IPS DF 6.9 (cell line): ENCODE measurements at regions not wholly inside any gene's neighbourhood (a gene's known extent, or its start where the extent isn't known, plus 50 kb on each side); places are given as distances from the start of the nearest gene placed in this dataset.
"Not testable (repeated sequence)": the region's sequence is repeated elsewhere in the genome, so short reads cannot be mapped to it uniquely, and the experiment has no call there.

ENCODE experiments used
- DNase-seq: peaks from one replicate; pipeline ENCODE4 v3.0.0-alpha.2; 2013; ENCODE audit warnings: low read depth, low spot score
- H3K27ac ChIP-seq: one replicate; pipeline ENCODE4 v1.5.1; 2013; ENCODE audit warnings: low read length, control low read depth
- H3K27me3 ChIP-seq: 2 replicates; pipeline ENCODE4 v1.6.1; 2013; ENCODE audit warnings: mild to moderate bottlenecking, low read length; ENCODE audit not compliant: control insufficient read depth, insufficient read depth
- H3K36me3 ChIP-seq: 2 replicates; pipeline ENCODE4 v1.6.1; 2013; ENCODE audit warnings: low read length; ENCODE audit not compliant: control insufficient read depth, insufficient read depth
- H3K4me1 ChIP-seq: 2 replicates; pipeline ENCODE4 v1.6.1; 2013; ENCODE audit warnings: low read length; ENCODE audit not compliant: control insufficient read depth, insufficient read depth
- H3K4me3 ChIP-seq: 2 replicates; pipeline ENCODE4 v1.5.1; 2013; ENCODE audit warnings: mild to moderate bottlenecking, low read length
- H3K9me3 ChIP-seq: 2 replicates; pipeline ENCODE4 v1.6.1; 2013; ENCODE audit warnings: low read length, inconsistent platforms; ENCODE audit not compliant: control insufficient read depth, insufficient read depth
- WGBS: extraction: QIAGEN DNeasy Blood & Tissue Kit; methylation state at CpG from one replicate; pipeline ENCODE4 v1.1.7; 2013; ENCODE audit warnings: mixed read lengths, missing lambda C conversion rate; ENCODE audit not compliant: insufficient read length, insufficient coverage; 5-methylcytosine and 5-hydroxymethylcytosine counted together

- no peak overlapping the region for H3K4me3 ChIP-seq
- no peaks in the 10 kb centered on the region for H3K27me3 ChIP-seq
- WGBS, result no CpG with 5 or more reads among the region's 16 CpGs
These were observed 186.0 kb upstream of the ZNF469 start for GRCh38 chr16:88196471-88197400.

GRCh38 chr16:88197481-88198456, 185.0 kb upstream of the ZNF469 start:
- Histone ChIP-seq H3K4me1 (no peaks in the 10 kb centered on the region), H3K36me3 (no peaks in the 10 kb centered on the region), H3K27me3 (no peaks in the 10 kb centered on the region), H3K27ac (no peak overlapping the region), H3K4me3 (no peak overlapping the region), H3K9me3 (no peaks in the 10 kb centered on the region)
- no CpG with 5 or more reads among the region's 20 CpGs for WGBS
- no peak for DNase-seq

More at GRCh38 chr16:88196471-88197400, 186.0 kb upstream of the ZNF469 start:
- Histone ChIP-seq H3K9me3 (no peaks in the 10 kb centered on the region), H3K27ac (no peak overlapping the region), H3K36me3 (no peaks in the 10 kb centered on the region), H3K4me1 (no peaks in the 10 kb centered on the region)
- DNase-seq, result no peak

GRCh38 chr16:88198457-88199295, 184.1 kb upstream of the ZNF469 start:
- not testable (repeated sequence) for H3K36me3 ChIP-seq, H3K27me3 ChIP-seq, DNase-seq, H3K4me3 ChIP-seq, H3K27ac ChIP-seq, H3K9me3 ChIP-seq, H3K4me1 ChIP-seq
- no CpG with 5 or more reads among the region's 26 CpGs for WGBS

GRCh38 chr16:88199296-88200153, 183.2 kb upstream of the ZNF469 start:
- DNase-seq, H3K27ac ChIP-seq, H3K36me3 ChIP-seq, H3K4me1 ChIP-seq, H3K4me3 ChIP-seq, H3K27me3 ChIP-seq, H3K9me3 ChIP-seq: not testable (repeated sequence)
- no CpG with 5 or more reads among the region's 25 CpGs for WGBS

- DNase-seq, H3K27ac ChIP-seq, H3K27me3 ChIP-seq, H3K4me3 ChIP-seq, H3K36me3 ChIP-seq, H3K4me1 ChIP-seq, H3K9me3 ChIP-seq: not testable (repeated sequence)
- no CpG with 5 or more reads among the region's 30 CpGs for WGBS
These were observed 182.4 kb upstream of the ZNF469 start for GRCh38 chr16:88200154-88200895.

GRCh38 chr16:88200896-88201185, 181.9 kb upstream of the ZNF469 start:
- no CpG with 5 or more reads among the region's 13 CpGs for WGBS
- Histone ChIP-seq H3K4me3 (no peak overlapping the region), H3K27ac (no peak overlapping the region), H3K4me1 (no peaks in the 10 kb centered on the region), H3K9me3 (no peaks in the 10 kb centered on the region), H3K27me3 (no peaks in the 10 kb centered on the region), H3K36me3 (no peaks in the 10 kb centered on the region)
- DNase-seq, result no peak

GRCh38 chr16:88201611-88202010, 181.1 kb upstream of the ZNF469 start:
- not testable (repeated sequence) for H3K27me3 ChIP-seq, H3K9me3 ChIP-seq, H3K27ac ChIP-seq, DNase-seq, H3K36me3 ChIP-seq, H3K4me1 ChIP-seq, H3K4me3 ChIP-seq
- WGBS, result no CpG with 5 or more reads among the region's 9 CpGs

- no peaks in the 10 kb centered on the region for H3K9me3 ChIP-seq
- H3K4me1 ChIP-seq, result no peaks in the 10 kb centered on the region
- H3K27me3 ChIP-seq, result no peaks in the 10 kb centered on the region
- WGBS, result no CpG with 5 or more reads among the region's 13 CpGs
- no peaks in the 10 kb centered on the region for H3K36me3 ChIP-seq
- no peak overlapping the region for H3K4me3 ChIP-seq
- DNase-seq, result no peak
- H3K27ac ChIP-seq, result no peak overlapping the region
These were observed 180.5 kb upstream of the ZNF469 start for GRCh38 chr16:88202207-88202745.
